ENCODE measurements at regions not wholly inside any gene's neighbourhood (a gene's known extent, or its start where the extent isn't known, plus 50 kb on each side); places are given as distances from the start of the nearest gene placed in this dataset.

DNA sequence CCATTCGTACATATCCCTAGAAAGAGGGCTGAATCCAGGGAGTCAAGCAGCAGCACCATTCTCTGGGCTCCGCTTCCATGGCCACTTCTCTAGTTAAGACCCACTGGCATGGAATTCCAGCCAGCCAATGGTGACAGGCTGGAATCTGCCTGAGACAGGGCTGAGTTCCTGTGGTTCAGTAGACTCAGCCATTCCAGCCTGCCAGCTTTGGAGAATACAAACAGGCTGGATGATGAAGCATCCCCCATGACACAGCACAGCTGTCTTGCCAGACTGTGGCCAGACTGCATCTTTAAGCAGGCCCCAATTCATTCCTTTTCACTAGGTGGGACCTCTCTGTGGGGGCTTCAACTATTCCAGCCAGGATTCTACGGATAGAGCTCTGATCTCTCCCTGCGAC lies 329.6 kb downstream of the XPNPEP1 start:
- TF ChIP-seq POLR2AphosphoS5 (IDR thresholded peaks at IDR 0.05; ENCODE audit: low read depth, low read length) (no peak), POLR2A (IDR thresholded peaks at IDR 0.05; ENCODE audit: low read depth, low read length) (no peak), TAF1 (IDR thresholded peaks at IDR 0.05; ENCODE audit: low read depth, low read length) (no peak), SPI1 (IDR thresholded peaks at IDR 0.05; ENCODE audit: low read depth, low read length) (no peak), POU2F2 (IDR thresholded peaks at IDR 0.05; ENCODE audit: low read depth, low read length) (no peak), PAX5 (IDR thresholded peaks at IDR 0.05; ENCODE audit: insufficient read depth, low read length, severe bottlenecking) (no peak)
